HL-60 (cell line): ENCODE measurements at regions not wholly inside any gene's neighbourhood (a gene's known extent, or its start where the extent isn't known, plus 50 kb on each side); places are given as distances from the start of the nearest gene placed in this dataset.

Experiments used
- DNase-seq, 2 experiments: peaks; one replicate each; pipeline ENCODE4 v3.0.0-alpha.2; 2010 to 2020; ENCODE audit warnings: low read depth in 1 of 2, low spot score in 1 of 2
- H3K27ac ChIP-seq: fragments of 250-450 bp; sonication (Bioruptor Pico); replicated peaks from 2 replicates; pipeline ENCODE4 v1.5.1; 2020; ENCODE audit warnings: mild to moderate bottlenecking, moderate library complexity
- H3K27me3 ChIP-seq: fragments of 250-450 bp; sonication (Bioruptor Pico); 2 replicates; pipeline ENCODE4 v1.5.1; 2021; ENCODE audit warnings: mild to moderate bottlenecking, moderate library complexity; ENCODE audit not compliant: insufficient read depth, poor library complexity, severe bottlenecking
- H3K4me3 ChIP-seq: replicated peaks from 2 replicates; pipeline ENCODE4 v1.5.1; 2011; ENCODE audit warnings: mild to moderate bottlenecking, control low read depth, low read length; ENCODE audit not compliant: insufficient read depth
- CTCF ChIP-seq: IDR thresholded peaks from one replicate; pipeline ENCODE4 v1.5.1; 2011; ENCODE audit warnings: low read length, control low read depth, inconsistent platforms; ENCODE audit not compliant: insufficient read depth
- GABPA ChIP-seq: IDR thresholded peaks from 2 replicates; pipeline ENCODE4 v1.6.1; 2012; ENCODE audit warnings: low read depth
- POLR2AphosphoS5 ChIP-seq: IDR thresholded peaks from 2 replicates; pipeline ENCODE4 v1.6.1; 2012; ENCODE audit warnings: low read depth
- REST ChIP-seq: IDR thresholded peaks from 2 replicates; pipeline ENCODE4 v1.6.1; 2012; ENCODE audit warnings: low read depth; ENCODE audit not compliant: insufficient replicate concordance
- SPI1 ChIP-seq: IDR thresholded peaks from 2 replicates; pipeline ENCODE4 v1.6.1; 2012; ENCODE audit warnings: low read depth, mild to moderate bottlenecking, borderline replicate concordance

GRCh38 chr3:84073664-84074063, 885.1 kb upstream of the CADM2 start:
- no peaks in the 10 kb centered on the region for H3K27me3 ChIP-seq
- TF ChIP-seq REST, result no peak
- TF ChIP-seq SPI1, result no peak
- no peak for TF ChIP-seq CTCF
- no peak for TF ChIP-seq POLR2AphosphoS5
- no peak for TF ChIP-seq GABPA
- H3K4me3 ChIP-seq, result no peak overlapping the region
- DNase-seq, result no peak
- no peak overlapping the region for H3K27ac ChIP-seq

GRCh38 chr3:84074767-84075166, 884.0 kb upstream of the CADM2 start:
- TF ChIP-seq SPI1 (no peak), CTCF (no peak), REST (no peak), POLR2AphosphoS5 (no peak), GABPA (no peak)
- H3K27ac ChIP-seq, result no peak overlapping the region
- DNase-seq, result no peak
- H3K27me3 ChIP-seq, result no peaks in the 10 kb centered on the region
- H3K4me3 ChIP-seq, result no peak overlapping the region

- Histone ChIP-seq H3K27ac (no peak overlapping the region), H3K27me3 (no peaks in the 10 kb centered on the region), H3K4me3 (no peak overlapping the region)
- TF ChIP-seq CTCF, result peak; percentile 9
- no peak for TF ChIP-seq REST
- no peak for DNase-seq
Measured at GRCh38 chr3:84077479-84077878, 881.3 kb upstream of the CADM2 start.
